ENCODE measurements at regions not wholly inside any gene's neighbourhood (a gene's known extent, or its start where the extent isn't known, plus 50 kb on each side); places are given as distances from the start of the nearest gene placed in this dataset.

GRCh38 chr6:21895555-21895954, 302.0 kb downstream of the SOX4 start:
- DNase-seq: no peak

GRCh38 chr6:21898107-21898796, 304.7 kb downstream of the SOX4 start:
- DNase-seq: no peak

DNA sequence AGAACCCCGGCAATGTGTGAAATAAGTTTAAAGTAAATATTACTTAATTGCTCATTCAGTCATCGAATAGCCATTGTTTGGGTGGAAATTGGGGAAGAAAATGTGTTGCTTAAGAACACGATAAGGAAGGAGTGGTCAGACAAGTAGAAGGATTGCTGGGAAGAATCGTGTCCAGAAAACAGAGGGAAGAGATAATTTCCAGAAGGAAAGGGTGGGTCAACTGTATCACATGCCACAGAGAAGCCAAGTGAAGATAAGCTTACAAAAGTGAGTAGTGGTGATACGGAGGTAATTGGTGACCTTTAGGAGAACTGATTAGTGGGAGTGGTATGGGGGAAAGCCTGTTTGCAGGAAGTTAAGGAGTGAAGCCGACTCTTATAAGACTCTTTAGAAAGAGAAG, 306.2 kb downstream of the SOX4 start:
- no peak for DNase-seq

DNA sequence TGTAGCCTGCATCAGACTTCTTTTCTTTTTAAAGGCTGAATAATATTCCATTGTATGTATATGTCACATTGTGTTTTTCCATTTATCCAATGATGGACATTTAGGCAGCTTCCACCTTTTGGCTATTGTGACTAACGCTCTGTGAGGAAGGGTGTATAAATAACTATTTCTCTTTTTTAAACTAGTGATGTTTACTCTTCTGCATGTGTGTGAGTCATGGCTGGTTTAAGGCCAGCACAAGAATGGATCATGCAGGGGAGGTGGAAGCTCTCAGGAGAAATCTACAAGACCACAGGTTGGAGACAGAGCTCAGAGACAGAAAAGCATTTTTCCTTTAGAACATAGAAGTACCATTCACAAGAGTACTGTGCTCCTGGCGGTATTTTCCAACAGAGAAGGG, 307.2 kb downstream of the SOX4 start:
- DNase-seq: no peak

DNA sequence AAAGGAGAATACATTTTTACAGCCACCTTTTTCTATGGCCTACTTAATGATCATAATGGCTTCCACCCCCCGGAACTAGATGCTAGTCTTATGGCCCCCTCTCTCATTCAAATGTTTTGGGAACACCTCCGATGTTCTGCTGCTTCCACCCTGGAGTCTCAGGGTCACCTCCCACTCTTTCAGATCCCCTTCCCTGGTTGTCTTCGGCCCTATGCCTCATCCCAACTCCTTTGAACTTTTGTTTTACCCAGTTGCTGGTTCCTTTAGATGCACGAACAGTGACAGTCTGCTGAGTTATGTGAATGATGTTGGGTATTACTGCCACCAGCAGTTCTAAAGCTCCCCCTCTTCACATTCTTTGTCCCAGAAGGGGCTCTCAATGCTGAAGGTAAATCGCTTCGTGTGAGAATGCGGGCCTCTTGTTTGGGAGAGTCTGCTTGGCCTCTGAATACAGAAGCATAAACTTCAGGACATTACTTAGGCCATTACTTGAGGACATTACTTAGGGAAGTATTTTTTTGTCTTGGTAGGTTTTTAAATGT, 309.1 kb downstream of the SOX4 start:
- DNase-seq: no peak

- DNase-seq: no peak
Measured at GRCh38 chr6:21905531-21905930, 312.0 kb downstream of the SOX4 start.

DNA sequence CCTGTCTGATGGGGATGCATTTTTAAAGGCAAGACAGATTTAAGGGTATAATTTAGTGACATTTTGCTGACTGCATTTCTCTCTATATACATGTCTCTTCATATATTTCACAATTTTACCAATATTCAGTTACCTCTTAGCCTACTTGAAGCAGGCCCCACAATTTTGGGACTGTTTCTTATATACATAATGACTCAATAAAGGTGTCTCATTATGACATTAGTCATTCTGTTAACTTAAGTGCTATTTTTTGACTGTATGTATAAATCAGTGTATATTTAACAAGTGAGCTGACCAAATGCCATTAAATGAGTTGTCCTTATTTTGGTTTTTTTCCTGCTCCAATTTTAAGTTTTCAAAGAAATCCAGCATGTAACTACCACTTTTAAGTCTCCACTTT, 313.3 kb downstream of the SOX4 start:
- DNase-seq: no peak

GRCh38 chr6:21907291-21907690, 313.7 kb downstream of the SOX4 start:
- no peak for DNase-seq

DNA sequence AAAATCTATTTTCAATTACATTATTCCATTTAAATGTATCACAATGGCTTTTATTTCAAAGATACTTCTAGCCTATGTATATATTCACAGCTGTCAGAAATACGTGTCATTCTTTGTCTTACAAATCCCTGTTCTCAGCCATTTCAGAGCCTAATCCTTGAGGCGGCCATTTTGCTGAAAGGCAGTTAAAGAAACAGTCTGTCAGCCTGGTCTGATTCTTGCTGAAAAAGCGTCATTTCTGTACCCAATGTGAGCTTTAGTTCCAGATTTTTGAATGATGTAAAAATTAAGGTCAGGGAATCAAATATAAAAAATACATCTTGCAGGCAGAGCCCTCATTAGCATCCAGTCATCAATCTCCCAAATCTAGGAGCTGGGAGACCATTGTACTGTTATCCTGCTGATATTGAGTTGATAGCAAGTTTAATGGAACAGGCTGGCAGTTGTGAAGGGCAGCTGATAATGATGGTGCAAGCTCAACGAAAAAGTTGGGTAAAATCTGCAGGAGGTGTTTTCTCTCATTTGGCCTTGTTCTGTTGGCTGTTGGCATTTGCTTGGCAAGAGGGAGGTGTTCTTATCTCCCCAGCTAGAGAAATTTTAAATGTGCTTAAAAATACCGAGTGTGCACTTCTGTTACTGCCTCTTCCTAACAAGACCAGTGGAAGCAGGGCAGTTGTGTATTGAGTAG, 314.8 kb downstream of the SOX4 start:
- DNase-seq: no peak

GRCh38 chr6:21909321-21909720, 315.8 kb downstream of the SOX4 start:
- no peak for DNase-seq

DNA sequence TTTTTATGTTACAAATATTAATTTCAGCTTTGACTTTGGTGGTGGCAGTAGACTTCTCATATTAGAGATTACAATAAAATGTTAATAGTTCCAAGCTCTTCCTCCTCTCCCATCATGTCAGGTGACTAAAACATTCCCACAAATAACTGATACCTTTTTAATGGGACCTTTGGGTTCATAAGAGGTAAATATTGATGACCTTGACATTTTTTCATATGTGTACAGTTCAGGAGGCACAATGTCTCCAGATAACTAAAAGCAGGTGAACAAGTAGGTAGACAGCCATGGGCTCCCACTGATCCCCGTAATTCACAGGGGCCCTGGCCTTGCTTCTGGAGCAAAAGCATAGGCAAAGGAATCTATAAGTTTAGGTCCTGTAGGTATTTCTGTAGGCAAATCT, 317.7 kb downstream of the SOX4 start:
- no peak for DNase-seq

- DNase-seq: no peak
Measured at GRCh38 chr6:21912151-21912832, 318.7 kb downstream of the SOX4 start.

DNA sequence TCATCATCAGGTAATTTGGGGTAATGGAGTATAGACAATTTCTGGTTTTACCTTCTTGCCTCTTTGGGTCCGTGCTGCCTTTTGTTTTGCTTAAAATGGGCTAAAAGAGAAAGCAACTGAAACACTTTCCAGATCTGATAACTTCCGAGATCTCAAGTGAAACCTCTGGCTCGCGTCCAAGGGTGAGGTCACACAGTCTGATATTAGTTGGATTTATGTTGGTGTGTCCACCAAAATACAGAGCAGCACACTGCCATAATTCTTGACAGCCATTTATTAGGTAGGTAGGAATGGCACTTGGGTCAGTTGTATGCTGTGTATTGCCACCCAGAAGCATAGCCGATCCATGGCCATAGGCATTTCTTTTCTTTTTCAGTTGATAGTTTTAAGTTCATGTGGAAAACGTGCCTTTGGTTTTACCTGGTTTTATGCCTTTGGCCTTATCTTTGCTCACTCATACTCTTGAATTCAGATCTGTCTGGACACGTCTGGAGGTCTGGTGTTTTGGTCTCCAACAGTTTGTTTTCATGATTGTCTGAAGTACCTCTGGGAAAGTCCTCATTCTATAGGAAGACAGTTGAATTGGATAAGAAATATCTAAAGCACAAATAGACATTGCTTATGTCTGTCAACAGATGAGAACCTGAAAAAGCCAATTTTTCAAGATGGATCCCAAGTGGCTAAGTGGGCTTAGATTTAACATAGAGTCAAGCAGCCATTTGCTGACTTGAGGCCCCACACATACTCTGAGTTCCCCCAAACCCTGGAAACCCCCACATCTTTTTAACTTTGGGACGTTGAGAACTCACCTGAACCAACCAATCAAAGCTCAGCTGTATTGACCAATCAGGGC, 320.8 kb downstream of the SOX4 start:
- DNase-seq: peak in 1 of 2 donors; percentile 31

DNA sequence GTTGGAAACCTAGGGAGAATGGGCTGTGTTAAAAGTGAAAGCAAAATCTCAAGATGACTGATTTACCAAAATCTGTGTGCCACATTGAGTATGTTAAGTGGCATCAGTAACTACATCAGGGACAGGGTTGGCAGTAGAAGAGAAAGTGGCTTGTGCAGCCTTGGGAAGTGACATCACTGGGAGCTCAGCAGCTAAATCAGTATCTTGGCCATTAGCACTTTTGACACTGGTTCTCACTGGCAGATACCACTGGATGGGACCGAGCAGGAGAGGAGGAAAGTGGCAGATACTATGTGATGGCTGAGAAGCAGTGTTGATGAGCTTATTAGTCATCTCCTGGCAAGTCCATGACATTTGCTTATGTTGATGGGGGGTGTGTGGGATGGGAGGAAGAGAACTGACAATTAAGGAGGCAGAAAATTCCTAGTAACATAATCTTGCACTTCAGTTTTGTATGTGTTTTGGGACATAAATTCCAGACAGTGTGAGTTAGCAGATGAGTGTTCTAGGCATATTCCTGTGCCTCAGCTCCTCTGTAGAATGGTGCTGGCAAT, 322.2 kb downstream of the SOX4 start:
- no peak for DNase-seq

- DNase-seq: no peak
Measured at GRCh38 chr6:21918041-21918440, 324.5 kb downstream of the SOX4 start.

GRCh38 chr6:21918666-21919065, 325.1 kb downstream of the SOX4 start:
- DNase-seq: no peak

DNA sequence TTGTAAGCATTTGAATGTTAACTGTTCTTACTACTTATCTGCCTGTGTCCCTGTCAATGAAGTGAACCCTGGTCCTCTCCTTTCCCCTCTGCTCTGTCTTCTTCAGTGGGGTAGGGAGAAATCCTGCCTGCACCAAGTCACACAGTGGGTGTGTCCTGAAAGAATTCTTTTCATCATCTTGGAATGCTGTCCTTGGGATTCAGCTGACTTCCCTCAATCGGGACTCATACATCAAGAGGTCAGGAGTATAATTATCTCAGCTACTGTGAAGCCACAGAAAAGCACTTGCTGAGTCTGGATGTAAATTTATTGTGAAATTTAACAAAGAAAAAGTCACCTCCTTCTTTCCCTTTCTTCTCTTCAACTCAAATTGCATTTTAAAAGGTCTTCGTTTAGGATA, 328.5 kb downstream of the SOX4 start:
- no peak for DNase-seq

DNA sequence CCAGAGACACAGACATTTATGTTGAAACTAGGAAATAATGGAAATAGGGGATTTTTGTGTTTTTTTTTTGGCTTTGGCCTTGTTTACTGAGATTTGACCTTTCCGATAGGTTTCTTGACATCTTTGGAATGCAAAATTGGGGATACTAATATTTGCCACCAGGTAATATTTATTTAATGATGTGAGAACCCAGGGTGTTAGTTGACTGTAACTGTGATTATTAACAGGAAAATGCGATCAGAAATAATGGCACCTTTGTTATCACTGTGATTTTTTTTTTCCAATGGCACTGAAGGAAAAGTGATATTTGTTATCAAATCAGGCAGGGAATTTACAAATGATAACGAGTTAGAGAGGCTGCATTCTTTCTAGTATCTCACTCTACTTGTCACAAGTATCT, 330.5 kb downstream of the SOX4 start:
- DNase-seq: no peak

DNA sequence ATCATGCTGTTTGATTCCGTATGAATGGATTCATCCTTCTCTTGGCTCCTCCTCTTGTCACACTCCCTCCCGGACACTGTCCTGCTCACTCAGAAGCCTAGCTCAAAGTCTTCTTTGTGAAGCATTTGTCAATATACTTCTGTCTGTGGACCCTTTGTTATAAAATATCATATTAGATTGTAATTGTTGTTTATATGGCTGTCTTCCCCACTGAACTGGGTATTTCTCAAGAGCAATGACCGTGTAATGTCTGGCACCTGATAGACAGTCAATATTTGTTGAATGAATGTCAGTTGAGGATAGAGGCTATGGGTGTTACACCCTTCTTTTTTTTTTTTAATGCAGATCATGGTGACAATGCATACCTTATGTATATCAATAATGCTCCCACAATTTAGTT, 335.3 kb downstream of the SOX4 start:
- DNase-seq: no peak

DNA sequence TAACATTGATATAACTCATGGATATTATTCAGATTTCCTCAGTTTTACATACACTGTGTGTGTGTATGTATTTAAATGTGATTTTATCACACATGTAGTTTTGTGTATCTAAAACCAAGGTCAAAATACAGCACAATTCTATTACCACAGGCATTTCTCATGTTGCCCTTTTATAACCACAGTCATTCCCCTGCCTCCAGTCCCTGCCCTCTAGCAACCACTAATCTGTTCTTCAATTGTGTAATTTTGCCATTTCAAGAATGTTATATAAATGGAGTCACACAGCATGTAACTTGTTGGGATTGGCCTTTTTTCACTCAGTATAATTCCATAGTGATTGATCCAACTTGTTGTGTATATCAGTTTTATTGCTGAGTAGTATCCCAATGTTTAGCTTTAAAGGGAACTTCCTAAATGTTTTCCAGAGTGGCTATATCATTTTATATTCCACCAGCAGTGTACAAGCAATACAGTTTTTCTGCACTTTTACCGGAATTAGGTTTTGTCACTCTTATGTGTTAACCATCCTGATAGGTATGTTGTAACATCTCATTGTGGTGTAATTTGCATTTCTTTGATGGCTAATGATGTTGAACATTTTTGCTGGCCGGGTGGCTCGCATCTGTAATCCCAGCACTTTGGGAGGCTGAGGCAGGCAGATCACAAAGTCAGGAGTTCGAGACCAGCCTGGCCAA, 338.2 kb downstream of the SOX4 start:
- no peak for DNase-seq

DNA sequence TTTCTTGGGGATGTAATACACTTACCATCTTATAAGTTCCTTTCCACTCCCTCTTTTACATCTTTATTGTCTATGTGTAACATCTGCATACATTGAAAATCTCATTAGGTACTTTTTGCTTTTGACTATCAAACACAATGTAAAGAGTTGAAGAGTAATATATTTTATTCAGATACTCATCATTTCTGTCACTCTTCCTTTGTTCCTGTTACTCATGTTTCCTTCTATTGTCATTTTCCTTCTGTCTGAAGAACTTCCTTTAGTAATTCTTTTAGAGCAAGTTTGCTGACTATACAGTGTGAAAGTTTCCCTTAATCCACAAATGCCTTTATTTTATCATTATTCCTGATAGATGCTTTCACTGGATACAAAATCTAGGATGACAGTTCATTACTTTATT, 339.8 kb downstream of the SOX4 start:
- no peak for DNase-seq

DNA sequence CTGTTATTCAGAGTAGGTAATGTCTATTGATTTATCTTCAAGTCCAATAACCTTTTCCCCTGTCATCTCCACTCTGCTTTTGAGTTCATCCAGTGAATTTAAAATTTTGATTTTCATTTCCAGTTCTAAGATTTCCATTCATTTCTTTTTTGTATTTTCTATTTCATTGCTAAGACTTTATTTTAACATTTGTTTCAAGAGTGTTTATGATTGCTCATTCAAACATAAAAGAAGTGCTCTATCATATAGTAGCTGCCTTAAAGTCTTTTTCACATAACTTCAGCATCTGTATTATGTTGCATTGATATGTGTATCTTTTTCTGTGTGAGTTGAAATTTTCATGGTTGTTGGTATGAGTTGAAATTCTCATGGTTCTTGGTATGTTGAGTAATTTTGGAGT, 341.6 kb downstream of the SOX4 start:
- no peak for DNase-seq
